CD14-positive monocyte (primary cell): ENCODE measurements at regions not wholly inside any gene's neighbourhood (a gene's known extent, or its start where the extent isn't known, plus 50 kb on each side); places are given as distances from the start of the nearest gene placed in this dataset.

Source experiments
- DNase-seq, 3 donors: peaks; one replicate each; pipeline ENCODE4 v3.0.0-alpha.2; 2011 to 2022
- H2AFZ ChIP-seq: 2 replicates; pipeline ENCODE4 v1.6.0; 2012; ENCODE audit warnings: mild to moderate bottlenecking, low read depth, low read length, inconsistent platforms; ENCODE audit not compliant: insufficient read depth, poor library complexity, severe bottlenecking
- H3K27ac ChIP-seq, 2 donors: 1 replicate in 1 of 2; 2 replicates in 1 of 2; pipeline ENCODE4 v1.5.1; 2012 to 2013; ENCODE audit warnings: low read length in 2 of 2, control low read depth in 1 of 2, inconsistent platforms in 1 of 2, low read depth in 1 of 2, mild to moderate bottlenecking in 1 of 2
- H3K27me3 ChIP-seq, 2 donors: one replicate each; pipeline versions ENCODE4 v1.6.0 to v1.6.1; 2011 to 2013; ENCODE audit warnings: low read length in 2 of 2; ENCODE audit not compliant: control insufficient read depth in 2 of 2, insufficient read depth in 2 of 2
- H3K36me3 ChIP-seq, 2 donors: replicated peaks in 1 of 2; 1 replicate in 1 of 2; 2 replicates in 1 of 2; pipeline versions ENCODE4 v1.5.1 to v1.6.1; 2012 to 2013; ENCODE audit warnings: low read length in 2 of 2, control low read depth in 1 of 2, inconsistent platforms in 1 of 2, mild to moderate bottlenecking in 1 of 2; ENCODE audit not compliant: insufficient read depth in 2 of 2, control insufficient read depth in 1 of 2
- H3K4me1 ChIP-seq, 2 donors: 1 replicate in 1 of 2; 2 replicates in 1 of 2; pipeline versions ENCODE4 v1.5.1 to v1.6.1; 2012 to 2013; ENCODE audit warnings: low read length in 2 of 2, control low read depth in 1 of 2, inconsistent platforms in 1 of 2, mild to moderate bottlenecking in 1 of 2, moderate library complexity in 1 of 2; ENCODE audit not compliant: insufficient read depth in 2 of 2, control insufficient read depth in 1 of 2
- H3K4me2 ChIP-seq: replicated peaks from 2 replicates; pipeline ENCODE3; 2012; ENCODE audit warnings: low read length, moderate library complexity, mild to moderate bottlenecking; ENCODE audit not compliant: poor library complexity, severe bottlenecking; ENCODE audit errors: extremely low read depth
- H3K4me3 ChIP-seq, 3 experiments: fragments of 200-600 bp in 1 of 3; sonication (generic) in 1 of 3; replicated peaks in 1 of 3; 1 replicate in 2 of 3; 2 replicates in 1 of 3; pipeline ENCODE4 v1.5.1; 2011 to 2013; ENCODE audit warnings: low read length in 3 of 3, mild to moderate bottlenecking in 3 of 3, control low read depth in 2 of 3, low read depth in 2 of 3, inconsistent platforms in 1 of 3, moderate library complexity in 1 of 3
- H3K79me2 ChIP-seq: 2 replicates; pipeline ENCODE4 v1.6.0; 2012; ENCODE audit warnings: mild to moderate bottlenecking, control low read depth, inconsistent platforms, low read length, moderate library complexity; ENCODE audit not compliant: insufficient read depth
- H3K9ac ChIP-seq: 2 replicates; pipeline ENCODE4 v1.6.0; 2017; ENCODE audit warnings: low read length, mild to moderate bottlenecking; ENCODE audit not compliant: insufficient read depth, poor library complexity, severe bottlenecking
- H3K9me3 ChIP-seq, 2 donors: replicated peaks in 1 of 2; 1 replicate in 1 of 2; 2 replicates in 1 of 2; pipeline versions ENCODE4 v1.5.1 to v1.6.1; 2012 to 2013; ENCODE audit warnings: low read length in 2 of 2, control low read depth in 1 of 2; ENCODE audit not compliant: control insufficient read depth in 1 of 2, insufficient read depth in 1 of 2
- H4K20me1 ChIP-seq: 2 replicates; pipeline ENCODE4 v1.6.0; 2012; ENCODE audit warnings: mild to moderate bottlenecking, low read length, control low read depth, moderate library complexity; ENCODE audit not compliant: insufficient read depth
- H3K27ac Mint-ChIP-seq, 7 donors: one replicate each; pipeline ENCODE4 v1.8.0; 2020; ENCODE audit warnings: mild to moderate bottlenecking in 7 of 7, mixed read lengths in 7 of 7, moderate library complexity in 6 of 7, inconsistent platforms in 2 of 7
- H3K27me3 Mint-ChIP-seq, 3 donors: one replicate each; pipeline ENCODE4 v1.8.0; 2021 to 2022; ENCODE audit warnings: low read depth in 3 of 3, mild to moderate bottlenecking in 3 of 3, mixed read lengths in 3 of 3, moderate library complexity in 3 of 3, inconsistent platforms in 1 of 3
- H3K36me3 Mint-ChIP-seq, 2 donors: one replicate each; pipeline ENCODE4 v1.8.0; 2020; ENCODE audit warnings: mixed read lengths in 2 of 2, inconsistent platforms in 1 of 2, mild to moderate bottlenecking in 1 of 2
- H3K4me1 Mint-ChIP-seq: one replicate; pipeline ENCODE4 v1.8.0; 2020; ENCODE audit warnings: mild to moderate bottlenecking, mixed read lengths
- H3K4me3 Mint-ChIP-seq, 2 donors: one replicate each; pipeline ENCODE4 v1.8.0; 2020; ENCODE audit warnings: mild to moderate bottlenecking in 2 of 2, mixed read lengths in 2 of 2, moderate library complexity in 1 of 2
- H3K9me3 Mint-ChIP-seq, 7 donors: one replicate each; pipeline ENCODE4 v1.8.0; 2020 to 2022; ENCODE audit warnings: mixed read lengths in 7 of 7, mild to moderate bottlenecking in 6 of 7, moderate library complexity in 6 of 7, inconsistent platforms in 2 of 7
- CTCF ChIP-seq: fragments of 200-600 bp; IDR thresholded peaks from one replicate; pipeline ENCODE4 v1.8.0; 2022; ENCODE audit warnings: antibody characterized with exemption, mild to moderate bottlenecking
- intact Hi-C, 2 donors: fragments of 100-400 bp; cut with micrococcal nuclease; formaldehyde crosslinking; loops; one replicate each; pipeline versions ENCODE4 v1.15.0 to v1.15.1; 2023

GRCh38 chr7:96786998-96787395 lies 77.4 kb upstream of the SEM1 start:
- intact Hi-C loops, result no loop called here
- Histone ChIP-seq H3K79me2 (no peaks in the 10 kb centered on the region), H3K4me2 (no peak overlapping the region), H3K9me3 (no peaks in the 10 kb centered on the region), H3K36me3 (no peaks in the 10 kb centered on the region), H3K27ac (no peak overlapping the region), H3K4me1 (no peaks in the 10 kb centered on the region), H4K20me1 (no peaks in the 10 kb centered on the region), H2AFZ (no peak overlapping the region), H3K9ac (no peak overlapping the region), H3K27me3 (no peaks in the 10 kb centered on the region), H3K4me3 (no peak overlapping the region)
- Mint-ChIP-seq H3K4me3 (no peak overlapping the region), H3K36me3 (no peaks in the 10 kb centered on the region), H3K27ac (no peak overlapping the region), H3K9me3 (peaks cover 0 to 2% (median 0%) of the 10 kb centered on the region in 7 donors), H3K27me3 (no peaks in the 10 kb centered on the region), H3K4me1 (no peaks in the 10 kb centered on the region)
- DNase-seq, result no peak
- no peak for TF ChIP-seq CTCF

DNA sequence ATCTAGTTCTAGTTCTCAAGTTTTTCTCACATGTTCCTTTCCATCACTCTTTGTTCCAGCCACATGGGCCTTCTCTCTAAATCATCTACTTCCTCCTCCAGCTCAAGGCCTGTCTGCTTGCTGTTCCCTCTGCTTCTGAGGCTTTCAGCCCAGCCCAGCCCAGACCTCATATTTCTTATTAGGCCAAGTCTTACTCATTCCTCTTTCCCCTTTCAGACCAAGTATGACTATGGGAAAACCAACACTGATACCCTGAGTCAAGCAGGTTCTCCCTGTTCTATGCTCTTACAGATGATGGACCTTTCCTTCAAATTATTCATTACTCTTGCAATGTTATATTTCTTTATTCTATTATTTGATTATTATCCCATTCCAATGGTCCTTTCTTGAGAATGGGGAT lies 80.3 kb upstream of the SEM1 start:
- no peak overlapping the region for H3K9ac ChIP-seq
- no peaks in the 10 kb centered on the region for H3K36me3 Mint-ChIP-seq
- no peak overlapping the region for H2AFZ ChIP-seq
- DNase-seq, result no peak
- no peak overlapping the region for H3K4me2 ChIP-seq
- no peaks in the 10 kb centered on the region for H3K9me3 ChIP-seq
- H3K27me3 Mint-ChIP-seq, result no peaks in the 10 kb centered on the region
- no peaks in the 10 kb centered on the region for H3K79me2 ChIP-seq
- H3K4me3 ChIP-seq, result no peak overlapping the region
- H3K27me3 ChIP-seq, result peaks cover 0 to 2% of the 10 kb centered on the region in 2 donors
- peaks cover 0 to 2% (median 0%) of the 10 kb centered on the region in 7 donors for H3K9me3 Mint-ChIP-seq
- no peaks in the 10 kb centered on the region for H3K4me1 Mint-ChIP-seq
- no peaks in the 10 kb centered on the region for H3K4me1 ChIP-seq
- intact Hi-C loops, result no loop called here
- no peaks in the 10 kb centered on the region for H3K36me3 ChIP-seq
- no peaks in the 10 kb centered on the region for H4K20me1 ChIP-seq
- TF ChIP-seq CTCF, result no peak
- no peak overlapping the region for H3K27ac Mint-ChIP-seq
- H3K4me3 Mint-ChIP-seq, result no peak overlapping the region
- no peak overlapping the region for H3K27ac ChIP-seq
